Mesenchymal stem cell (in vitro differentiated cells and primary cell): ENCODE measurements at regions not wholly inside any gene's neighbourhood (a gene's known extent, or its start where the extent isn't known, plus 50 kb on each side); places are given as distances from the start of the nearest gene placed in this dataset.

Experiments
- DNase-seq: peaks from one replicate; pipeline ENCODE4 v3.0.0-alpha.2; 2013
- H2AFZ ChIP-seq: one replicate; pipeline ENCODE4 v1.6.1; 2013; ENCODE audit warnings: low read depth, mild to moderate bottlenecking, control low read depth, inconsistent platforms, low read length, moderate library complexity
- H2AK5ac ChIP-seq: 2 replicates; pipeline ENCODE4 v1.6.1; 2013; ENCODE audit warnings: low read length, moderate library complexity, mild to moderate bottlenecking, inconsistent platforms; ENCODE audit not compliant: severe bottlenecking
- H2BK120ac ChIP-seq: one replicate; pipeline ENCODE4 v1.6.1; 2013; ENCODE audit warnings: low read depth, mild to moderate bottlenecking, inconsistent platforms, low read length, moderate library complexity
- H2BK12ac ChIP-seq, 2 experiments: one replicate each; pipeline ENCODE4 v1.6.1; 2013; ENCODE audit warnings: inconsistent platforms in 2 of 2, low read length in 2 of 2, mild to moderate bottlenecking in 2 of 2, moderate library complexity in 2 of 2, control low read depth in 1 of 2
- H2BK15ac ChIP-seq: one replicate; pipeline ENCODE4 v1.6.1; 2013; ENCODE audit warnings: mild to moderate bottlenecking, low read depth, inconsistent platforms; ENCODE audit not compliant: poor library complexity, severe bottlenecking
- H2BK5ac ChIP-seq: 2 replicates; pipeline ENCODE4 v1.6.1; 2013; ENCODE audit warnings: low read depth, mild to moderate bottlenecking, low read length, control low read depth, inconsistent platforms; ENCODE audit not compliant: poor library complexity, severe bottlenecking
- H3K14ac ChIP-seq, 2 experiments: one replicate each; pipeline ENCODE4 v1.6.1; 2013; ENCODE audit warnings: inconsistent platforms in 2 of 2, low read length in 2 of 2, control low read depth in 1 of 2, mild to moderate bottlenecking in 1 of 2, moderate library complexity in 1 of 2
- H3K18ac ChIP-seq, 2 experiments: one replicate each; pipeline ENCODE4 v1.6.1; 2013; ENCODE audit warnings: inconsistent platforms in 2 of 2, low read length in 2 of 2, control low read depth in 1 of 2, low read depth in 1 of 2, mild to moderate bottlenecking in 1 of 2
- H3K23ac ChIP-seq, 2 experiments: one replicate each; pipeline ENCODE4 v1.6.1; 2013; ENCODE audit warnings: inconsistent platforms in 2 of 2, low read length in 2 of 2, mild to moderate bottlenecking in 2 of 2, moderate library complexity in 2 of 2, control low read depth in 1 of 2
- H3K27ac ChIP-seq: 2 replicates; pipeline ENCODE4 v1.5.1; 2013; ENCODE audit warnings: mild to moderate bottlenecking, moderate library complexity, low read length, control low read depth, inconsistent platforms; ENCODE audit not compliant: poor library complexity, severe bottlenecking
- H3K27me3 ChIP-seq, 2 experiments: 2 replicates each; pipeline versions ENCODE4 v1.6.1 to v1.7.0; 2013; ENCODE audit warnings: low read length in 2 of 2, mild to moderate bottlenecking in 2 of 2, moderate library complexity in 2 of 2, control low read depth in 1 of 2, inconsistent platforms in 1 of 2; ENCODE audit not compliant: control insufficient read depth in 1 of 2, insufficient read depth in 1 of 2
- H3K36me3 ChIP-seq, 2 experiments: 2 replicates each; pipeline versions ENCODE4 v1.6.1 to v1.7.0; 2013; ENCODE audit warnings: low read length in 2 of 2, control low read depth in 1 of 2, inconsistent platforms in 1 of 2, low read depth in 1 of 2, mild to moderate bottlenecking in 1 of 2; ENCODE audit not compliant: insufficient read depth in 2 of 2, control insufficient read depth in 1 of 2
- H3K4ac ChIP-seq, 2 experiments: one replicate each; pipeline ENCODE4 v1.6.1; 2013; ENCODE audit warnings: inconsistent platforms in 2 of 2, low read length in 2 of 2, mild to moderate bottlenecking in 2 of 2, moderate library complexity in 2 of 2, control low read depth in 1 of 2, low read depth in 1 of 2
- H3K4me1 ChIP-seq: 2 replicates; pipeline ENCODE4 v1.6.1; 2013; ENCODE audit warnings: low read depth, low read length, control low read depth; ENCODE audit not compliant: control insufficient read depth, insufficient read depth
- H3K4me2 ChIP-seq: 2 replicates; pipeline ENCODE4 v1.6.1; 2013; ENCODE audit warnings: low read length, mild to moderate bottlenecking, inconsistent platforms; ENCODE audit not compliant: poor library complexity, severe bottlenecking
- H3K4me3 ChIP-seq, 2 experiments: 2 replicates each; pipeline versions ENCODE4 v1.5.1 to v1.7.0; 2013; ENCODE audit warnings: low read length in 2 of 2, mild to moderate bottlenecking in 2 of 2, control low read depth in 1 of 2, low read depth in 1 of 2; ENCODE audit not compliant: insufficient read depth in 1 of 2
- H3K79me1 ChIP-seq: replicated peaks from 2 replicates; pipeline ENCODE4 v1.6.1; 2013; ENCODE audit warnings: mild to moderate bottlenecking, control low read depth, low read length, inconsistent platforms; ENCODE audit not compliant: poor library complexity, severe bottlenecking
- H3K9ac ChIP-seq: 2 replicates; pipeline ENCODE4 v1.7.0; 2013; ENCODE audit warnings: mild to moderate bottlenecking, low read length, moderate library complexity
- H3K9me3 ChIP-seq: 2 replicates; pipeline ENCODE4 v1.7.0; 2013; ENCODE audit warnings: mild to moderate bottlenecking, low read length; ENCODE audit not compliant: control insufficient read depth
- H4K8ac ChIP-seq: one replicate; pipeline ENCODE4 v1.6.1; 2013; ENCODE audit warnings: inconsistent platforms, mild to moderate bottlenecking, low read length, moderate library complexity
- H4K91ac ChIP-seq: one replicate; pipeline ENCODE4 v1.6.1; 2013; ENCODE audit warnings: mild to moderate bottlenecking, low read length, inconsistent platforms
- WGBS: methylation state at CpG from one replicate; pipeline ENCODE4 v1.1.7; 2013; ENCODE audit warnings: mixed read lengths; 5-methylcytosine and 5-hydroxymethylcytosine counted together

DNA sequence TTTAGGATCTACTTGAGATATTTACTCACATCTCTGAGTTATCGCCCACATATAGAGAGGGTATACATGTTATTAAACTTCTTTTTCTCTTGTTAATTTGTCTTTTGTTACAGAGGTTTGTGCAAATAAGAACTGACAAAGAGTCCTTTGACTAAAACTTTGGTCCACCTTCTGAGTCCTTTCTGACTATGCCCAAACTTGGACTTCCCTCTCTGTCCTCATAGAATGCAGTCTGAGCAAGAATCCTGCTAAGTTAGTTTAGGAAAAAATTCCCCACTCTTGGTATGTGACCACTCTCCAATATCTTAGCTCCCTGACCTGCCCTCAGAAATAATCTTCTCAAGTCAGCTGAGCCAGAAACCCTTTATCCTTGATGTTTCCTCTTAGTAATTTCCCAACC lies 257.5 kb upstream of the REG3G start:
- Histone ChIP-seq H3K23ac (no peak overlapping the region), H3K27ac (no peak overlapping the region), H4K8ac (no peak overlapping the region), H3K18ac (no peak overlapping the region), H3K36me3 (no peaks in the 10 kb centered on the region), H3K14ac (no peak overlapping the region), H2BK15ac (no peak overlapping the region), H3K9me3 (peaks cover 5% of the 10 kb centered on the region), H3K27me3 (no peaks in the 10 kb centered on the region), H3K79me1 (no peaks in the 10 kb centered on the region), H2AFZ (no peak overlapping the region), H2BK12ac (no peak overlapping the region), H3K4me3 (no peak overlapping the region), H2BK120ac (no peak overlapping the region), H2AK5ac (no peak overlapping the region), H3K4me2 (no peak overlapping the region), H2BK5ac (no peak overlapping the region), H3K4ac (no peak overlapping the region), H3K9ac (no peak overlapping the region), H3K4me1 (no peaks in the 10 kb centered on the region), H4K91ac (no peak overlapping the region)
- DNase-seq, result no peak
- no CpG with 5 or more reads among the region's 1 CpG for WGBS

DNA sequence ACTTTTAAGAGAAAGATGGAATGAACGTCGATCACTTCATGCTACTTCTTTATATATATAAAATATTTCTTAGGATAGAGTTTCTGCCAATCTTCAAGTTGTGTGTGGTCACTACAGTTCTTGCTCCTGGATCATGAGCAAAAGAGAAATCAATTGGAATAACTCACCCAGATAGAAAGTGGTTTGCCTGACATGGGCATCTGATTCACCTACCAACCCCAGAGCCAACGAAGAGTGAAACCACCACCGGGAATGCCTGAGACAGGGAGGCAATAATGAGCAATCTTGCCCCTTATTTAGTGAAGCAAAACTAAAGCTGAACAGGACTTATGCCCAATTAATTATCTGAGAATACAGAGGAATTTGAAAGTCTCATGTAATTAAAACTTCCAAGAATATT lies 250.2 kb upstream of the REG3G start:
- Histone ChIP-seq H2BK120ac (no peak overlapping the region), H2AK5ac (no peak overlapping the region), H2AFZ (no peak overlapping the region), H3K27ac (no peak overlapping the region), H3K27me3 (no peaks in the 10 kb centered on the region), H4K8ac (no peak overlapping the region), H2BK15ac (no peak overlapping the region), H3K18ac (no peak overlapping the region), H4K91ac (no peak overlapping the region), H3K4me2 (no peak overlapping the region), H3K36me3 (no peaks in the 10 kb centered on the region), H3K4me3 (no peak overlapping the region), H3K4me1 (no peaks in the 10 kb centered on the region), H3K14ac (no peak overlapping the region), H3K79me1 (no peaks in the 10 kb centered on the region), H2BK12ac (no peak overlapping the region), H3K4ac (no peak overlapping the region), H3K23ac (no peak overlapping the region), H3K9me3 (peaks cover 14% of the 10 kb centered on the region), H3K9ac (no peak overlapping the region), H2BK5ac (no peak overlapping the region)
- DNase-seq, result no peak
- WGBS, result 100% methylated on average over 2 of the region's 4 CpGs

DNA sequence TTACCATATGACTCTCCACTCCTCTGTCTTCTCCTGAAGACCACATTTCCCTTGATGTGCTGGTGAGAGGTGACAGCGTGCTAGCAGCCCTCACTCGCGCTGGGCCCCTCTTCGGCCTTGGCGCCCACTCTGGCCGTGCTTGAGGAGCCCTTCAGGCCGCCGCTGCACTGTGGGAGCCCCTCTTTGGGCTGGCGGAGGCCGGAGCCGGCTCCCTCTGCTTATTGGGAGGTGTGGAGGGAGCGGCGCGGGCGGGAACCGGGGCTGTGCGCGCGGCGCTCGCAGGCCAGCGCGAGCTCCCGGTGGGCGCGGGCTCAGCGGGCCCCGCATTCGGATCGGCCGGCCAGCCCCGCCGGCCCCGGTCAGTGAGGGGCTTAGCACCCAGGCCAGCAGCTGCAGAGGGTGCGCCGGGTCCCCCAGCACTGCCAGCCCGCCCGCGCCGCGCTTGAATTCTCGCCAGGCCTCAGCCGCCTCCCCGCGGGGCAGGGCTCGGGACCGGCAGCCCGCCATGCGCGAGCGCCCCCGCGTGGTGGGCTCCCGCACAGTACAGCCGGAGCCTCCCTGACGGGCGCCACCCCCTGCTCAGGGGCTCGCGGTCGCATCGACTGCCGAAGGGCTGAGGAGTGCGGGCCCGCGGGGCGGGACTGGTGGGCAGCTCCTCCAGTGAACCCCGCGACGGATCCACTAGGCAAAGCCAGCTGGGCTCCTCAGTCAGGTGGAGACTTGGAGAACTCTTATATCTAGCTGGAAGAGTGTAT lies 246.6 kb upstream of the REG3G start:
- no peak overlapping the region for H2AK5ac ChIP-seq
- H3K4me2 ChIP-seq, result no peak overlapping the region
- no peaks in the 10 kb centered on the region for H3K79me1 ChIP-seq
- H3K9me3 ChIP-seq, result peaks cover 14% of the 10 kb centered on the region
- 98% methylated on average over 65 of the region's 69 CpGs for WGBS
- H2BK120ac ChIP-seq, result no peak overlapping the region
- H2BK12ac ChIP-seq, result no peak overlapping the region
- no peak overlapping the region for H3K27ac ChIP-seq
- H3K14ac ChIP-seq, result no peak overlapping the region
- H3K9ac ChIP-seq, result no peak overlapping the region
- H4K8ac ChIP-seq, result no peak overlapping the region
- H3K4me3 ChIP-seq, result no peak overlapping the region
- no peak overlapping the region for H3K4ac ChIP-seq
- H2BK5ac ChIP-seq, result no peak overlapping the region
- no peaks in the 10 kb centered on the region for H3K36me3 ChIP-seq
- no peak overlapping the region for H2AFZ ChIP-seq
- H3K23ac ChIP-seq, result no peak overlapping the region
- H3K27me3 ChIP-seq, result no peaks in the 10 kb centered on the region
- no peaks in the 10 kb centered on the region for H3K4me1 ChIP-seq
- DNase-seq, result no peak
- H2BK15ac ChIP-seq, result no peak overlapping the region
- H4K91ac ChIP-seq, result no peak overlapping the region
- H3K18ac ChIP-seq, result no peak overlapping the region

DNA sequence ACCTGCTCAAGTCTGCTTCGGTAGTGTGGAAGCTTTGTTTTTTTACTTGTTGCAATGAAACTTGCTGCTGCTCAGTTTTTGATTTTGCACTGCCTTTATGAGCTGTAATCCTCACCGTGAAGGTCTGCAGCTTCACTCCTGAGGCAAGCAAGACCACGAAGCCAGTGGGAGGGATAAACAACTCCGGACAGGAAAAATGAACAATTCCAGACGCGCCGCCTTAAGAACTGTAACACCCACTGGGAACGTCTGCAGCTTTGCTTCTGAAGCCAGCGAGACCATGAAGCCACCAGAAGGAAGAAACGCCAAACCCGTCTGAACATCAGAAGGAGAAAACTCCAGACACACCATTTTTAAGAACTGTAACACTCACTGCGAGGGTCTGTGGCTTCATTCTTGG lies 245.7 kb upstream of the REG3G start:
- Histone ChIP-seq H3K27ac (no peak overlapping the region), H3K14ac (no peak overlapping the region), H2AK5ac (no peak overlapping the region), H2BK15ac (no peak overlapping the region), H4K91ac (no peak overlapping the region), H3K9ac (no peak overlapping the region), H3K9me3 (peaks cover 14% of the 10 kb centered on the region), H2AFZ (no peak overlapping the region), H3K27me3 (no peaks in the 10 kb centered on the region), H3K79me1 (no peaks in the 10 kb centered on the region), H3K4me3 (no peak overlapping the region), H3K4ac (no peak overlapping the region), H4K8ac (no peak overlapping the region), H2BK12ac (no peak overlapping the region), H3K36me3 (no peaks in the 10 kb centered on the region), H3K4me1 (no peaks in the 10 kb centered on the region), H3K4me2 (no peak overlapping the region), H3K23ac (no peak overlapping the region), H2BK120ac (no peak overlapping the region), H2BK5ac (no peak overlapping the region), H3K18ac (peak overlapping the region in 1 of 2 experiments; percentile 8)
- WGBS, result 63% methylated on average over 12 of the region's 12 CpGs
- DNase-seq, result peak; percentile 3
